GM19372 (cell line): ENCODE measurements at regions not wholly inside any gene's neighbourhood (a gene's known extent, or its start where the extent isn't known, plus 50 kb on each side); places are given as distances from the start of the nearest gene placed in this dataset.

Experiments used
- ATAC-seq: cut with Tn5 transposase; IDR thresholded peaks from one replicate; pipeline ENCODE4 v1.9.1; 2021; ENCODE audit warnings: mild to moderate bottlenecking, low read depth, moderate library complexity; ENCODE audit not compliant: unreplicated experiment

DNA sequence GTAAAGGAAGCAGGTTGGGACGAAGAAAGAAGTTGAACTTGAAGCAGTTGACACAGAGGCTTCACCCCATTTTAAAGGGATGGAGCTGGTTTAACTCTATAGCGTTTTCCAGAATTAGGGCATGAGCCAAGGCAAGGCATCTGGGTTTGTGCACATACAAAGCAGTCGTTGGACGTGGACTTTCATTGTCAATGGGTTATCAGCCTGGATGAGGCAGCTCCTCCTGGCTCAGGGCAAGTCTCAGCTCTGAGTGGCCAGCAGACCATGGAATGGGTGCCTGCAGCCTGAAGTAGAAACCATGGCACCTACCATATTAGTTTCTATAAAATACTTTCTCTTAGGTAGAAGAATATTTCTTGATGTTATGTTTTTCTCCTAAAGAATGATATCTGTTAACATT, 163.8 kb upstream of the KCNK2 start:
- no peak for ATAC-seq

DNA sequence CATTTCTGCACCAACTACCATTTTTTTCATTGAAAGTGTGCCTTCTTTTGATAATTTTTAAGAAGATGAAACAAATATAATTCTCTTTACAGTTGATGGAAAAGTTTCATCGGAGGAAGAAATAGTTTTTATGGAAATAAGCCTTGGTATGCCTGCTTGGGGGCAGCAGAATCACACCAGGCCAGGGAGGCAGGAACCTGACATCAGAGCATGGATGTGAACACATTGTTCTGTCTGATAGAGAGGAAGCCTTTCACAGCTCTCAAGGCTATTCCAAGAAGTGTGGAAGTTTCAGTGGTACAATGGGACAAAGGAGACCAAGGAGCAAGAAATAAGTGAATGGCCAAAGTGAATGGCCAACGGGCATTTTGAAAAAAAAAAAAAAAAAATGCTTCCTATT, 162.2 kb upstream of the KCNK2 start:
- ATAC-seq = no peak

DNA sequence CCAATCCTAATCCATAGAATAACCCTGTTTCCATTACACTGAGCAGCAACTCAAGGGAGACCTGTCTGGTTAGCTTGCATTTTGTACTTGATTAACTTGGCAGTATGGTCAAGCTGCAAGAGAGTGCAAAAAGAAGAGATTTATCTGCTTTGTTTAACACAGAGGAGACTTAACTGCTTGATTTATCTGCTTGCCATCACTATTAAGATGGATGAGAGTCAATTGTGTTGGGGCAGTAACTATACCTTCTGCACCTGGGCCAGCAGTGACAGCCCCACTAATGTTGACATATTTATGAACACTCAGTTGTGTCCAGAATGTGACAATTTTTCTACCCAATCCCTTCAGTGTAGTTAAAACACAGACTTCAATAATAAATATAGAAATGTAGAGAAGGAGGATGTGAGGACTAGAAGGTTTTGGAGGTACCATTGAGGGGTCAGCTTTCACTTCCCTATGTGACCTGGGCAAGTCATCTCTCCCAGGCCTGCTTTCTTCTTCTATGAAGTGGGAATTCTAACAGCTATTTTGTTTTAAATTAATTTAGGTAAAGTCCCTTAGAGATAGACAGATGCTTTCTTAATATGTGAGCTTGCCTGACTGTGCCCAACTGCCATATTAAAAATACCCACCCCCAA, 159.1 kb upstream of the KCNK2 start:
- no peak for ATAC-seq

DNA sequence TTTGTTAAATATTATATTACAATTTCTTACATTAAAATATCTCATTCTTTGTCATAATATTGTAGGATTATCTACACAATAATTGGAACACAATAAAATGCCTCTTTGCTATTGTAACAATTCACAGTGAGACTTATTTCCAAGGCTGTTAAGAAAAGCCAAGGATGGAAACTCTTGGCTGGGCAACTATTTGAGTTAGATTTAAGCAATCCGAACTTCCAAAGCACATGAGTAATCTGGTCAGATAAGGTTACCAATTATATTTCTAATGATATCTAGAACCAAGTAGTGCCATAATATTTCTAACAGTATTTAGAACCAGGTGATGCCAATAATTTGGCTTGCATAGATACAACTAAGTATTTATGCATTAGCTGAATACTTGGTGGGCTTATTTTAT, 154.7 kb upstream of the KCNK2 start:
- no peak for ATAC-seq

DNA sequence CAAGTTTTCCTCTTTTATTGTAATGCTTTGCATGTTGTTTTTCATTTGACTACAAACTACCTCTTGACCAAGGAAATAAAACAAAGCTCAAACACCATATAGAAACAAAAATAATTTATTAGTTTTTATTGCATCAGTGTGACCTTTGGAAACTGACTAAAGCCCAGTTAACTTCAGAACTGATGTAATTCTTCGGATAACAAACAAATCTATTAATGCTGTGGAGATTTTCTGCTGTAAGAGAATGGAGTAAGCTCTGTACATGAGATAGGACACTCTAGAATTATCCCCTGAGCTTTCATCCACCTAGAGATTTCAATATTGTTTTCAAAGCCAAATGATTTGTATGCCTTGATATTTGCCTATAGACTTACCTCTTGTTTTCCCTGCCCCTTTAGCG, 154.0 kb upstream of the KCNK2 start:
- ATAC-seq = no peak

DNA sequence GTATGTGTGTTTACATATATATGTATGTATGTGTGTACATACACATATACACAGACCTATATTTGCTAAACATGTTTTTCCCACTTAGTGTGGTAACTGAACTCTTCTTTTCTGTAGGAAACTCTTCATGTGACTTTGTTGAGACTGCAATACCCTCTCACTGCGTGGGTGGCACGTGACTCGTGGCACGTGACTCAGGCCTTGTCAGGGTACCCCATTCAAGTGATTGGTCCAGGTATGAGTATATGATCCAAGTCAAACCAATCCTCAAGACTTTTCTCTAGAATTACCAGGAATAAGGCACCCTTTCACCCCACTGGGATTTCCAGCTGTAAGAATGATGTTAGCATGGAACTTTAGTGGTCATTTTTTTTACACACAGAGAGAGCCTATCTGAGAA, 149.2 kb upstream of the KCNK2 start:
- no peak for ATAC-seq

DNA sequence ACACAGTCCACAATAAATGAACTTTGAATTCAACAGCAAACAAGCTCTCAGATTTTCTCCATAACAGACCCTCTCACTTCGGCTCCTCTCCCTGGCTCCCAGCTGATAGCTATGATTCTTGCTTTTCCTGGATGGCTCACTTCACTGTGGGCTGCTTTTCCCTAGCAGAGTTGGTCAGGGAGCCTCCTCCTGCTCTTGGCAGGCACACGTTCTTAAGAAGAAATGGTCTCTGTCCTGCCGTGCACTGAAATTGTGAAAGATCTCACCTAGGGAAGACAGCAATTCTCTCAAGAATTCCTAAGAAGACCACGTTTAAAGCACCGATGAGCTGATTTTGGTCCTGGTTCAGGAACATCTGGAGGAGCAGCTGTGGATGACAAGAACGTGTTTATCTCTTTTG, 148.5 kb upstream of the KCNK2 start:
- no peak for ATAC-seq

DNA sequence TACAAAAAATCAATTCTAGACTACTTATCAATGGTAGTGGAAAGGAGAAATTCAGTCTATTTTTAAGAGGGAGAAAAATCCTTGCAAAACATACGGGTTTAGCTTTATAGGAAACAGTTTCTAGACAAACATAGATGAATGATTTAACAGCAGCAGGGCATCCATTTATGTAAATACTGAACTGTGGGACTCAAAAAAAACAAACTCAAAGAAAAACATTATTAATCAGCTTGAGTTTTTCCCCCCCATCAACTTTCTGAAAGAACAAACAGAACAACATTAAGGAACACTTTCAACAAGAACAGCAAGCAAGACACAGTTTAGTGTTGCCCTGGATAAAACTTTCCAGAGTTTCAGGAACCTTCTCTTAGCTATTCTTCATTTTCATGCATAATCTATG, 147.3 kb upstream of the KCNK2 start:
- ATAC-seq = no peak

DNA sequence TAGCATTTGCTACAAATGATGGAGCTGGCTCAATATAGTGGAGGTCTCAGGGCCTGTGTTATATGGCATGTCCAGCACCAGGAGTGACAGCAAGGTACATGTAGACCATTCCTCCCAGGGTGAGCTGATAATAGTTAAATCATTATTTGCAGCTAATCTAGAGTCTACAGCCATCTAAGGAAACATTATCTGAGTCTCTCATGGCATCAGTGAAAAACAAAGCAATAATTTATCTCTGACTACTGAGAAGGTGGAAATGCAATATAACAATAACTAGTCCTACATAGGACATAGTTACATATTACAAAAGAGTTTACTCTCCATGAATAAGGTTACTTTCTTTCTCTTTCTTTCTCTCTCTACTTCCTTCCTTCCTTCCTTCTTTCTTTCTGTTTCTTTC, 143.4 kb upstream of the KCNK2 start:
- no peak for ATAC-seq

DNA sequence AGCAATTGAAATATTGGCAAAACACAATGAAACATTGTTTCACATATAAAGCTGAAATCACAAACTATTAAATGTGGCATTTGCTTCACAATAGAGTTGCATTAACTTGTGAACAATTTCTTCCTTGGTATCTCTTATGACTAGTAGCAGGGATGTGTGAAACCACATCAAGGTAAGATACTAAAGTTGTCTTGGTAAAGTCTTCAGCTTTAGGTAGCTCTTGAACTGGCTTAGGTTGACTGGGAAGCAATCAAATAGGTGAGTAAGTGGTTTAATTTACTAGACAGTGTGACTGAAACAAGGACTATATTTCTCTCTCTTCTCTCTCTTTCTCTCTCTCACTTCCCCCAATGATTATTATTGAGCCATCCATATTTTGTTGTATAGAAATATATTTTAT, 141.5 kb upstream of the KCNK2 start:
- no peak for ATAC-seq

DNA sequence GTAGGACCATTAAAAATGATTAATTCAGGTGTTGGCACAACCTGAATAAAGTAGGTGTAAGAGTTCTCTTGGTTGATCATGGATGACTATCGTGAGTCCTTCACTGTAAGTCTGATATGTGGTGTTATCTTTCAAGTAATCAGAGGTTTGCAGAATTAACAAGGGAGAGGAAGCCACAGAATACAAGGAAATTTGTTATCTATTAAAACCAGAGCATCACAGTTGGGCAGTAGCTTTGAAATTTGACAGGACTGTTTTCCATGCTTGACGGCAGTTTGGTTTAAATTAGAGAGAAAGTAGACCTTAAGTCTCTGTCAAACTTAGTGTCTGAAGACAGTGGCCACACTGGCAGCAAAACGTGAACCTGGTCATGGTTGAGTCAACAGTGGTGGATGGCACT, 139.5 kb upstream of the KCNK2 start:
- no peak for ATAC-seq

DNA sequence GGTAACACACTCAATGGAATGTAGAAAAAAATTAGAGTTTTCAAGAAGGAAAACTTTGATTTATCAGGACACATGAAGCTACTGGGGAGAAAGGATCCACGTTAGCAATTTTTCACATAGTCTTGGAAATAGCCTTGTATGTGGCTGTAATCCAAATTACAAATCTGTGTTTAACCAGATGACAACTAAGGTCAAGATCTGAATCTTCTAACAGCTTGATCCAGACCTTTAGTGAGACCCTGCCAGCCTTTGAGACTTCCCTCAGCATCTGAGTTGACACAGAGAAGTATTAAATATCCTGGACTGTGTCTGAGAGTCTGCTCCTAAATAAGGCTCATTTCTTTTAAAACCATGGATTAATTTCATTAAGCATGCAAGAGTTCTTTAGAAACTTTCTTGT, 135.9 kb upstream of the KCNK2 start:
- no peak for ATAC-seq

DNA sequence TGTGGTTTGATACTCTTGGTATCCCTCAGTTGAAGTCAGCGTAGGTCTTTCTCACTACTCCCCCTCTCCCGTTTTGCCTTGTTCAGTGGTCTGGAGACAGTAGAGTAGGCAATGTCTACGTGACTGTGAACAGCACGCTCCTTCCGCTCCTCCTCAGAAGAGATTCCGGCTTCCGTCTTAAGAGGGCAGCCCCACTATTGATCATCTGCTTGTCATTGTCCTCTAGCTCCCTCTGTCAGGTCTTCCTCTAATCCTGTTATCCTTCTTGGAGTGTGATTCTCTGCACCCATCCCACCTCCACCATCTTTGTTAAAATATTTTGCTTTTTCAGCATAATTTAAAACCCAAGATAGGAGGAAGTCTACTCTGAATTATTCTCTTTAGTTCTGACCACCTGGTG, 129.9 kb upstream of the KCNK2 start:
- no peak for ATAC-seq

DNA sequence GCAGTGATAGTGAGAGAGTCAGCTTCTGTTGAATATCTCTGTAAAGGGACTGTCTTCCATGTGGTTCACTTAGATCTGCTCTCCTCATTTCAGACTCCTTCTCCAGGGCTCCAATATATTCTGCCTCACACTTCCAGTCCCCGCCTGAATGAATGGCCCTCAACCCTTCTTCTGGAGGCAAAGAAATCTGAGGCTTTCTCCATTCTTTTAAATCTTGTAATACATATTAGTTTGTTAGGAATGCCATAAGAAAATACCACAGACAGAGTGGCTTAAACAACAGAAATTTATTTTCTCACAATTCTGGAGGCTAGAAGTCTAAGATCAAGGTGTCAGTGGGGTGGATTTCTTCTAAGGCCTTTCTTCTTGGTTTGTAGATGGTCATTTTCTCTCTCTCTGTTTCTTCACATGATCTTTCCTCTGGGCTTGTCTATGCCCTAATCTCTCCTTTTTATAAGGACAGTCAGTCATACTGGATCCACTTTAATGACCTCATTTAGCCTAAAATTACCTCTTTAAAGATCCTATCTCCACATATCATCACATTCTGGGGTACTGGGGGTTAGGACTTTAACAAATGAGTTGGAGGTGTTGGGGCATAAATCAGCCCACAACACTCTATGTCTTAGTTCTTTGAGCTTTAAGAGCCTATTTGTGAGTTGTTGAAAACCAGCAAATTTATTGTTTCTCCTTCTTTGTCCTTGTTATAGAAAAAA, 128.5 kb upstream of the KCNK2 start:
- no peak for ATAC-seq

DNA sequence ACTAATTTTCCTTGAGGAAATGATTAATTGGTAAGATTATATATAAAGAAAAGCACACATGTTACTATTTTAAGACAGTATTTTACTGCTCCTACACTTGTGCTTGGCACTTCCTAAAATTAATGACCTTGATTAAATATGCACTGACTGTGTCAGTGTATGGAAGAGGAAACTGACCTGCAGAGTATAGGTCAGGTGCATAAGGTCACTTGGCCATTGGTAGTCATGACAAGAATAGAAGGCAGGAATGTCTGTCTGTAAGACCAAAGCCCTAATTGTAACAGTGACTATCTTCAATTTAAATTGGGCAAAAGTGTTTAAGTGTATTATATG, 128.0 kb upstream of the KCNK2 start:
- ATAC-seq = no peak

DNA sequence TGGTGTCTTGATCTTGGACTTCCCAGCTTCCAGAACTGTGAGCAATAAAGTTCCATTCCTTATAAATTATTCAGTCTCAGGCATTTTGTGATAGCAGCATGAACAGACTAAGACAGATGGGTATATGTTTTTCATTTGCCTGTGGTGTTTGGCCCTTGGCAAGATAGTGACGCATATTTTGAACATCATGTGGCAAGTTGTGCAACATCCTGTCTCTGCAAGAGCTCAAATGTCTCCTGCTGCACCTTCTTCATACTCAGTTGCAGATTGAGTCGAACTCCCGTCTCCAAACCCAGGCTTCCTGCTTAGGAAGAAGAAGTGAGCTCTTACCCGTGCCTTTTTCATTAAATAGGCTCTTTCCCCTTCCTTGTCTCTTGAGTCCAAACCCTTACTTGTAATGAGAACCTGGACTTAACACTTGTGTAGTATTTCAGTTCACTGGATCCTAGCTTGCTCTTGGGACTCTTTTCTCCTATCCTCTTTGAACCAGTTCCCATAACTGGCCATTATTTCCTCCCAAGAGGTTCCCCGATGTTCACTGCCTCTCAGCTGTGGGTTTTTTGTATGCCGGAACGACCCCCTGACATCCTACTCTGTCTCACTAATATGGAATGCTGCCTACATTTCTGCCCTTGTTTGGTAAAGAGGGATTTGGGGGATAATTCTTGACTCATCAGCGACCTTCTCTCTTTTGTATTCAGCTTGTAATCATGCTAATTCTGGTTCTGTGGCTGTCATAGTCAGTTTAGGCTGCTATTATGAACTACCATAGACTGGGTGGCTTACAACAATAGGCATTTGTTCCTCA, 125.0 kb upstream of the KCNK2 start:
- no peak for ATAC-seq

DNA sequence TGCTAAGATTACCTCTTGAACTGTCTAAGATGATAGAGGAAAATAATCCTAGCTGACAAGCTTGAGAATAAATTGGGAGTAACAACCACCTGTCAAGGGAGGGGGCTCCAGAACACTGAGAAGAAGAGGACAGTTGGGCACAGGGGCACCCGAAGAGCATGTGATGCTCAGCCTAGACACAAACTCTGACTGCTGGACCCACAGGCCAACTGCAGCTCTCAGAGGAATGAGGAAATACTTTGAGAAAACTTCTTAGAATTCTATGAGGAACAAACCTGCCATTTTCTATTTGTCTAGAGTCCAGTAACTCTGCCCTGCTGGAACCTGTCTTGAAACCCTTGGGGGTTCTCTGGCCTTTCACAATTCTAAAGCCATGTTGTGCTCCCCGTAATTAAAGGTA, 124.1 kb upstream of the KCNK2 start:
- no peak for ATAC-seq

DNA sequence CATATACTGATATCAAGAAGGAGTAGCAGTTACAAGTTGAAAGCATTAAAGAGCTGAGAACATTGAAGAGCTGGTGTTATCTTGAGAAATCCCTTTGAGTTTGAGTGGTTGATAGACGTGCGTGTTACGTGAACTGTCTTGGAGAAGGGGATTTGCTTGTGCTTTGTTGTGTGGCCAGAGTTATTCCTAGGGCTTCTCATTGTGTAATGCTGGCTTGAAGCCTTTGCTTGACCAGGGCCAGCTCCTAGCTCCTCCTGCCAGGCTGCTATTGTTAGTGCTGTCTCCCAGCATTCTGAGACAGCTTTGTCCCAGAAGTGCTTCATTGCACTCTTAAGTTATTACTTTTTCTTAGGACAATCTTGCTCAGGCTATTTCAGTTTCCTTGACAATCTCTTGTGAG, 116.2 kb upstream of the KCNK2 start:
- ATAC-seq = no peak

DNA sequence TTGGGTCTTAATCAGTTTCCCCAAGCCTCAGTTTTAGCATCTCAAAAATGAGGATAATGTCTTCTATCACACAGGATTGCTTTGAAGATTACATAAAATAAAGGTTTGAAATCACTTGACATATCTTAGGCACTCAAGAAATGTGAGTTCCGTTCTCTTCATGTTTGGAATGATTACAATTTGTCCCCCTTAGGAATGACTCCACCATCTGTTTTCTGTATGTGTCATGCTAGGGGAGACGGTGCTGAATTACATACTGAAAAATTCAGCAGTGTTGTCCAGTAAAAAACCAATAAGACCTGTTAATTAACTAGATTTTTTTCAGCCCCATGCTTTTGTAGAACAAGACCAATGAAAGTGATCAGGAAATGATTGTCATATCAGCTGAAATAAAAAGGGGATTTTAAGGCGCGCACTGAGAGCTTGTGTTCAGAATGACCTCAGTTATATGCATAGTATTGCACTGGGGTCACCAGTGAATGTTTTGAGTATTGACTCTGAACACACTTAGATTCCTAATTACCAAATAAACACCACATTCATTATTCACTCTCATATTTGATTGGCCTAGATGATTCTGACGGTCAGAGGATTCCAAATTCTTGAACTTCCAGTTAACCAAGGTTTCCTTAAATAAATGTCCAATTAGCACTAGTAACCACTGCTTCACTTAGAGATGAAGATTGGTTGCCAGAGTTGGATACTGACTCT, 114.5 kb upstream of the KCNK2 start:
- no peak for ATAC-seq

DNA sequence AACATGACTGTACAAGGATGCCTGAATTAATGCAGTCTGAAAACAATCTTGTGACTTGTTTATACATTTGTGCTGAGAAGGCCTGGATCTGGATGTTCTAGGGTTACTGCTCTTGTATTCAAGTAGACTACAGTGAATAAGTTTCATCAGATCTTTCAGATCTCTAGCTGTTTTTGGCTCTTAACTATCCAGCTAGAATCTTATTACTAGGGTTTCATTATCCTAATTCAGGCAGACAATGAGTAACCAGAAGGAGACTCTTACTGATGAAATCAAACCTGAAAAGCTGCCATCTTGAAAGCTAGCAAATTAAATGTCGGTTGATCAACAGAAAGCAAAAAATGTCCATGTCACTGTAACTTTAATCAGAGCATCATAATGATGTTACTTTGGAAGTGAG, 112.5 kb upstream of the KCNK2 start:
- ATAC-seq = no peak

DNA sequence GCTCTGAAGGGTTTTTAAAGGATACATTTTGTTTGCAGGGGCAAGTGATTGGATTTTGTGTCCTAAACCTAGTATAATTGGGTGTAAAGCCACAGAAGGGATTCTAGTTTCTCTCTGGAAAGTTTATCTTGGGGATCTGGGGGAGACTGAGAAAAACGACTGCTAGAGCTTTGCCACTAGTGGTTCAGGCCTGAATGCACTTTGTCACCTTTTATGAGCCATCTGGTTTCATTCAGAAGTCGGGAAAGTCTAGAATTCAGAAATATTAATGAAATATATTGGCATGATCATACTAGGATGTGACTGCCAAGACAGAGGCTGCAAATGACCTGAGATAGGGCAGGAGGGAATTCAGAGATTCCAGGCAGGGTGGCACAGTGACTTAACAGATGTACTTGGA, 111.5 kb upstream of the KCNK2 start:
- no peak for ATAC-seq
